NCI-H2107 treated with DMSO at 0.1 percent for 48 hours (cell line): ENCODE measurements at regions not wholly inside any gene's neighbourhood (a gene's known extent, or its start where the extent isn't known, plus 50 kb on each side); places are given as distances from the start of the nearest gene placed in this dataset.

Source experiments
- DNase-seq: peaks from one replicate; lab custom pipeline; 2025; ENCODE audit not compliant: unreplicated experiment; lab: John Stamatoyannopoulos, UW

- no peak for DNase-seq
Measured at GRCh38 chr2:156695595-156695994, 259.4 kb downstream of the GPD2 start.

GRCh38 chr2:156697906-156698305 is 261.7 kb downstream of the GPD2 start:
- DNase-seq = no peak

- no peak for DNase-seq
Measured at GRCh38 chr2:156700681-156701080, 264.5 kb downstream of the GPD2 start.

GRCh38 chr2:156702541-156702940 is 266.4 kb downstream of the GPD2 start:
- no peak for DNase-seq

- DNase-seq = no peak
Measured at GRCh38 chr2:156703642-156704041, 267.5 kb downstream of the GPD2 start.

- DNase-seq = no peak
Measured at GRCh38 chr2:156704132-156704531, 268.0 kb downstream of the GPD2 start.

- no peak for DNase-seq
Measured at GRCh38 chr2:156704617-156705016, 268.4 kb downstream of the GPD2 start.

GRCh38 chr2:156706576-156706975 is 270.4 kb downstream of the GPD2 start:
- no peak for DNase-seq

- DNase-seq = no peak
Measured at GRCh38 chr2:156708051-156708450, 271.9 kb downstream of the GPD2 start.

- no peak for DNase-seq
Measured at GRCh38 chr2:156709091-156709490, 272.9 kb downstream of the GPD2 start.

- no peak for DNase-seq
Measured at GRCh38 chr2:156719036-156719435, 282.9 kb downstream of the GPD2 start.

- DNase-seq = no peak
Measured at GRCh38 chr2:156727867-156728266, 291.7 kb downstream of the GPD2 start.

- no peak for DNase-seq
Measured at GRCh38 chr2:156728328-156728727, 292.1 kb downstream of the GPD2 start.

GRCh38 chr2:156731506-156731905 is 295.3 kb downstream of the GPD2 start:
- no peak for DNase-seq

- no peak for DNase-seq
Measured at GRCh38 chr2:156736950-156737349, 300.8 kb downstream of the GPD2 start.

GRCh38 chr2:156739301-156739700 is 303.1 kb downstream of the GPD2 start:
- no peak for DNase-seq

GRCh38 chr2:156745619-156746018 is 309.4 kb downstream of the GPD2 start:
- no peak for DNase-seq

GRCh38 chr2:156748221-156748620 is 312.0 kb downstream of the GPD2 start:
- no peak for DNase-seq

GRCh38 chr2:156752042-156752441 is 315.9 kb downstream of the GPD2 start:
- no peak for DNase-seq

- DNase-seq = no peak
Measured at GRCh38 chr2:156753766-156754165, 317.6 kb downstream of the GPD2 start.

GRCh38 chr2:156756516-156756915 is 320.3 kb downstream of the GPD2 start:
- DNase-seq = no peak

- DNase-seq = no peak
Measured at GRCh38 chr2:156763174-156763573, 327.0 kb downstream of the GPD2 start.

- DNase-seq = no peak
Measured at GRCh38 chr2:156765043-156765442, 328.9 kb downstream of the GPD2 start.

- no peak for DNase-seq
Measured at GRCh38 chr2:156765450-156765849, 329.3 kb downstream of the GPD2 start.
